ENCODE measurements at regions not wholly inside any gene's neighbourhood (a gene's known extent, or its start where the extent isn't known, plus 50 kb on each side); places are given as distances from the start of the nearest gene placed in this dataset.

- no peak overlapping the region for H3K4me3 Mint-ChIP-seq
- no peak overlapping the region; the same call in 1 of the 2 replicates for H3K27ac Mint-ChIP-seq
- no peak for DNase-seq
- H3K4me1 Mint-ChIP-seq (ENCODE audit: low read depth): peaks cover 42% of the 10 kb centered on the region
- H3K36me3 Mint-ChIP-seq (ENCODE audit: low read depth): 0 out of 2 replicates have a peak, but pooled peaks cover 3% of the 10 kb centered on the region
- no peaks in the 10 kb centered on the region for H3K9me3 Mint-ChIP-seq
- H3K27me3 Mint-ChIP-seq (ENCODE audit: insufficient read depth): no peaks in the 10 kb centered on the region
- TF ChIP-seq CTCF (IDR thresholded peaks at IDR 0.05): no peak
These were observed 55.5 kb downstream of the PRR15 start for GRCh38 chr7:29619111-29619510.

DNA sequence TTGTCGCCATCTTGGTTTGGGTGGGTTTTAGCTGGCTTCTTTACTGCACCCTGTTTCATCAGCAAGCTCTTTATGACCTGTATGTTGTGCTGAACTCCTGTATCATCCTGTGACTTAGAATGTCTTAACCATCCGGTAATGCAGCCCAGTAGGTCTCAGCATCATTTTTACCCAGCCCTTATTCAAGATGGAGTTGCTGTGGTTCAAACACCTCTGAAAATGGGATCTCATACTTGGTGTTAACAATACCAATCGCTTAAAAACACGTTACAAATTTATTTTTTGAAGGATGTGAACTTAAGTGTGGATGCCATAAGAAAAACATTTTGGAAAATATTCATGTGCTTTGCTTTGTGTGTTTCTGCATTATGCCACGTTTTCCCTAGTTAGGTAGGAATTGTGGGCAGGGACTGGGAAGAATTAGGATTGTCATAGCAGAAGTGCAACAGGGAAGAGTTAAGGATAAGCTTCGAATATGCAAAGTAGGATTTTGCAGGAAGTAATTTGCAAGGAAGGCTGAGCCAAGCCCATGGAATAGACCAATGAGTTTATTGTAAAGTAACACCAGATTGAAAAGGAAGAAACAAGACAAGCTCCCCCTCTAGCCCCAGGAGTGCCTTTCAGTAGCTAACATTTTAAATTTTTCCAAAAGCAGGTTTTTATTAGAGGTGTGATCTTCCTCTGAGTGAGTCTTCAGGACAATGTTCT is 56.4 kb downstream of the PRR15 start:
- H3K4me1 Mint-ChIP-seq (ENCODE audit: low read depth): peaks cover 42% of the 10 kb centered on the region
- no peaks in the 10 kb centered on the region for H3K36me3 Mint-ChIP-seq (ENCODE audit: low read depth)
- no peak for DNase-seq
- H3K27me3 Mint-ChIP-seq (ENCODE audit: insufficient read depth): no peaks in the 10 kb centered on the region; the same call in 1 of the 2 replicates
- TF ChIP-seq CTCF (IDR thresholded peaks at IDR 0.05): no peak
- H3K4me3 Mint-ChIP-seq: no peak overlapping the region
- H3K9me3 Mint-ChIP-seq: no peaks in the 10 kb centered on the region
- no peak overlapping the region for H3K27ac Mint-ChIP-seq

DNA sequence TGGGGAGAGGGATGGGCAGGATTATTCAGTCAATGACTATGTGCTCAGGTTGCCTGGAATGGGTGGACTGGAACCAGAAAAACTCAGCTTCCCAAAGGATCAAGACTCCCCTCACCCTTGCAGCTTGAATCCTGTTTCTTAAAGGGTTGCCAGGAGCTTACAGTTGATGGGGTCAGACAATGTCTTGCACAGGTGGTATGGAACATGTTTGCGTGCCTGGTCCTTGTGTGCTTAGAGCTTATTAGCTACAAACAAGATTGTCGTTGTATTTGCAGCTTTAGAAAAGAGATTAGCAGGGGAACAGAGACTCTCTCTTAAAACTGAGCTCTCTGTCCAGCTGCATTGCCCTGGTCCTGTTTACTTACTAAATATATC is 56.9 kb downstream of the PRR15 start:
- DNase-seq: no peak
- Mint-ChIP-seq H3K4me3 (no peak overlapping the region), H3K36me3 (ENCODE audit: low read depth) (no peaks in the 10 kb centered on the region), H3K9me3 (no peaks in the 10 kb centered on the region), H3K27me3 (ENCODE audit: insufficient read depth) (no peaks in the 10 kb centered on the region; the same call in 1 of the 2 replicates), H3K4me1 (ENCODE audit: low read depth) (peaks cover 42% of the 10 kb centered on the region), H3K27ac (no peak overlapping the region)
- no peak for TF ChIP-seq CTCF (IDR thresholded peaks at IDR 0.05)

GRCh38 chr7:29622335-29623265 is 59.0 kb downstream of the PRR15 start:
- Mint-ChIP-seq H3K27me3 (ENCODE audit: insufficient read depth) (no peaks in the 10 kb centered on the region; the same call in 1 of the 2 replicates), H3K4me1 (ENCODE audit: low read depth) (peaks cover 42% of the 10 kb centered on the region), H3K4me3 (peak overlapping the region; percentile 77), H3K36me3 (ENCODE audit: low read depth) (no peaks in the 10 kb centered on the region), H3K9me3 (no peaks in the 10 kb centered on the region), H3K27ac (peak overlapping the region; percentile 89)
- peak; percentile 94 for DNase-seq
- TF ChIP-seq CTCF (IDR thresholded peaks at IDR 0.05): 0 out of 2 replicates have a peak, but pooled peaks have one; percentile 13

DNA sequence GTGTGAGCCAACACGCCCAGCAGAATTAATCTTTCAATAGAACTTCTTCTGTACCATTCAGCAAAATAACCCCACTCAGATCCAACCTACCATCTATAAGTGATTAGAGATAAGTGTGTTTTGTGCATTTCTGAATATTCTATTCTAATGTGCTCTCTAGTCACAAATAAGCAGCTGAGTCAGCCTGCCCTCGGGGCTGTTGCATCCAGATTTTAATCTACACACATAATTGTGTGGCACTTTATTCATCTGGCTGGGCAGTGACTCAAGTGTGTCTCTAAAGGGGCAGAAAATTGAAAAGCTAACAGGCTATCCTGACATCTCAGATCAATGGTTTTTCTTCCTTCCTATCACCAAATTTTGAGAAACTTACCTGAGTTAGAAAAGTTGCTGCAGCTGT is 60.3 kb downstream of the PRR15 start:
- no peaks in the 10 kb centered on the region for H3K36me3 Mint-ChIP-seq (ENCODE audit: low read depth)
- no peak for TF ChIP-seq CTCF (IDR thresholded peaks at IDR 0.05)
- peak overlapping the region; percentile 59; the same call in 1 of the 2 replicates for H3K27ac Mint-ChIP-seq
- H3K4me3 Mint-ChIP-seq: peak overlapping the region; percentile 44
- peaks cover 42% of the 10 kb centered on the region for H3K4me1 Mint-ChIP-seq (ENCODE audit: low read depth)
- DNase-seq: peak; percentile 82
- H3K9me3 Mint-ChIP-seq: no peaks in the 10 kb centered on the region
- peaks cover 1% of the 10 kb centered on the region for H3K27me3 Mint-ChIP-seq (ENCODE audit: insufficient read depth)

Measured in HFFc6 (cell line).